Immature natural killer cell (primary cell): ENCODE measurements at regions not wholly inside any gene's neighbourhood (a gene's known extent, or its start where the extent isn't known, plus 50 kb on each side); places are given as distances from the start of the nearest gene placed in this dataset.

Source experiments
- DNase-seq, 3 donors: peaks; one replicate each; pipeline ENCODE4 v3.0.0; 2022; ENCODE audit warnings: mixed read lengths in 1 of 3
- H3K27ac Mint-ChIP-seq, 6 donors: one replicate each; pipeline ENCODE4 v1.8.0; 2020; ENCODE audit warnings: mixed read lengths in 6 of 6, mild to moderate bottlenecking in 5 of 6, inconsistent platforms in 4 of 6, moderate library complexity in 3 of 6
- H3K27me3 Mint-ChIP-seq, 3 donors: one replicate each; pipeline ENCODE4 v1.8.0; 2020 to 2021; ENCODE audit warnings: low read depth in 3 of 3, mild to moderate bottlenecking in 3 of 3, mixed read lengths in 3 of 3, moderate library complexity in 3 of 3, inconsistent platforms in 1 of 3
- H3K36me3 Mint-ChIP-seq, 3 donors: one replicate each; pipeline ENCODE4 v1.8.0; 2020; ENCODE audit warnings: mixed read lengths in 3 of 3, inconsistent platforms in 2 of 3, mild to moderate bottlenecking in 2 of 3
- H3K4me1 Mint-ChIP-seq, 2 donors: one replicate each; pipeline ENCODE4 v1.8.0; 2020; ENCODE audit warnings: inconsistent platforms in 2 of 2, mild to moderate bottlenecking in 2 of 2, mixed read lengths in 2 of 2, moderate library complexity in 1 of 2
- H3K4me3 Mint-ChIP-seq, 5 donors: one replicate each; pipeline ENCODE4 v1.8.0; 2020; ENCODE audit warnings: mild to moderate bottlenecking in 5 of 5, mixed read lengths in 5 of 5, inconsistent platforms in 3 of 5, moderate library complexity in 3 of 5
- H3K9me3 Mint-ChIP-seq, 6 donors: one replicate each; pipeline ENCODE4 v1.8.0; 2020; ENCODE audit warnings: mild to moderate bottlenecking in 6 of 6, mixed read lengths in 6 of 6, inconsistent platforms in 4 of 6, moderate library complexity in 3 of 6

DNA sequence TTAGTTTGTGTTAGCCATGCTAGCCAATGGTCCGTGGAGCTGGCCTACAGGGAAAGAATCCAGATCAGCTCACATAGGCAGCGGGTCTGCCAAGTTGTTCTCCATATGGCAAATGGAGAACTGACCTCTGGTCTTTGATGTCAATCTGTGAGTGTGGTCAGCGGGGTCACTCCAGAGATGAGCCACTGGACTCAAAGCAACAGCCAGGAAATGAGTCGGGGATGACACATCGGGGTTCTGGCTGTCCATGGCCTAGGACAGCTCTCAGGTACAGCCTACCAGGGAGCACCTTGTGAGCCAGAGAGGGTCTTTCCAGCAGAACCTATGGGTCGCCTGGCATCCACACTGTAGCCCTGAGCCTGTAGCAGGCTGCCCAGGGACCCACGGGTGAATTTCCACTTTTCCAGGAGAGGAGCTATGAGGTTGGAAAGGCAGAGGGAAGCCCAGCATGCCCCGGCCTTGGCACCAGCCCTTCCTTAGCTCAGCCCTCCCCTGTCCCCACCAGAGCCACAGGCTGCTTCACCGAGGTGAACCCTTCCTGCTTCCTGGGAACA lies 203.0 kb upstream of the TNRC6C start:
- Mint-ChIP-seq H3K36me3 (peaks cover 0 to 4% (median 0%) of the 10 kb centered on the region in 3 donors), H3K4me3 (no peak overlapping the region), H3K4me1 (no peaks in the 10 kb centered on the region), H3K27me3 (peaks cover 0 to 4% (median 4%) of the 10 kb centered on the region in 3 donors), H3K9me3 (no peaks in the 10 kb centered on the region), H3K27ac (no peak overlapping the region)
- DNase-seq, result no peak

DNA sequence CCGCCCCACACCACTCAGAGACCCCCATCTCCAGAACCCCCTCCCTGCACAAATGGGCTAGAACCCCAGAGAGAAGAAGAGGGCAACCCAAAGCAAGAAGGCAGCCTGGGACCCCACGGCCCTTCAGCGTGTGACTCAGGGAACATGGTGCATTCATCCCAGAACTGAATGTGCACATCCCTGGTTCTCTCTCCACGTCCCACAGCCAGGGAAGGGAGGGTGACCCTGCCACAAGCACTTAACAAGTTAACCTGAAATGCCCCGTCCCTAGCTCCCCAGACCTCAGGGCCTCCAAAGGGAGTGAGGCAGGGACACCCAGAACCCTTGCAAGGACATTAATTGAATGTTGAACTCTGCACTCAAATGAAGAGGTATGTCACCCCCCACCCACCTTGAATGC lies 202.5 kb upstream of the TNRC6C start:
- no peak for DNase-seq
- Mint-ChIP-seq H3K4me1 (no peaks in the 10 kb centered on the region), H3K27ac (no peak overlapping the region)

DNA sequence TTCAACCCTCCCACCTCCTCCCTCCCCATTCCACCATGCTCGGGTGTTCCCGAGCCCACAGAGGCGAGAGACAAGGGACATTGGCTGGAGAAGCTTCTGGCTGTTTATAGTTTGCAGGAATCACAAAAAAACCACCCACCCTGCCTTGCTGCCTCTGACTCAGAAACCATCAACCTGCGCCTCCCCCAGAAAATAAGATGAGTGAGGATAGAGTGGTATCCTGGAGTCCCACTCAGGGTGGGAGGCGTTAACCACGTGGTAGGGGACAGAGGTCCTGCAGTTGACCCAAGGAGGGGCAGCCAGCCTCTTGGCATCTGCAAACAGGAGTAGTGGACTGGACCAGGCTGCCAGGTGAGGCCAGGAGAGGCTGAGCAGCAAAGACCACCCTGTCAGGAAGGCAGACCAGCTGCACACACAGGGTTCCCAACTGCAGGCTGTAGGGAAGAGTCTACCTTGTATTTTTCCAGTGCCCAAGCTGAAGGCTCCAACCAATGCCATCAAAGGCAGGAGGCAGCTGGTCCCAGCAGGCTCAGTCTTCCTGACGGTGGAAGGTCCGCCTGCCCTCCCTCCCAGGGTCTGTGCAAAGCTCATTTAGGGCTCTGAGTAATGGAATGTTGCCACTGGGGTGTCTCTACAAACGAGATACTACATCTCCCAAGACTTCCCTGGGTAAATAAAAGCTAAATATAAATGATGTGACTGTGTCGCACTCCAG lies 201.5 kb upstream of the TNRC6C start:
- no peaks in the 10 kb centered on the region for H3K9me3 Mint-ChIP-seq
- H3K4me3 Mint-ChIP-seq, result no peak overlapping the region
- peaks cover 2 to 4% (median 4%) of the 10 kb centered on the region in 3 donors for H3K27me3 Mint-ChIP-seq
- no peak overlapping the region for H3K27ac Mint-ChIP-seq
- H3K36me3 Mint-ChIP-seq, result peaks cover 0 to 4% (median 0%) of the 10 kb centered on the region in 3 donors
- H3K4me1 Mint-ChIP-seq, result no peaks in the 10 kb centered on the region
- DNase-seq, result no peak

More for the DNA sequence above, 202.5 kb upstream of the TNRC6C start:
- H3K9me3 Mint-ChIP-seq, result no peaks in the 10 kb centered on the region
- no peak overlapping the region for H3K4me3 Mint-ChIP-seq
- peaks cover 0 to 4% (median 0%) of the 10 kb centered on the region in 3 donors for H3K36me3 Mint-ChIP-seq
- H3K27me3 Mint-ChIP-seq, result peaks cover 0 to 4% (median 4%) of the 10 kb centered on the region in 3 donors

DNA sequence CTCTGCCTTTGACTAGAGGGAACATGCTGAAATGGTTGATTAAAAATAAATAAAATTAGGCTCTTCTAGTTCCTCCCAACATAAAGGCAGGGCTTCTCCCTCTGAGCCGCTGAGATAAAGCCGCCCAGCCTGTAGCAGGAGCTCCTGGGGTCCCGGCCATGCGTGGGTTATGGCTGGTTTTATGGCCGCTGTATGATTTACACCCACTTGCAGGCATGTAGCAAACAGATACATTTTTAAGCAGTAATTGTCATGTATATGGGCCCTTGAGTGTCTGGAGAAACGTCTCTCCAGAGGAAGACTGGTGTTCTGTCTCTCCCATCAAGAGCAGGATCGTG lies 201.0 kb upstream of the TNRC6C start:
- no peak overlapping the region for H3K27ac Mint-ChIP-seq
- H3K27me3 Mint-ChIP-seq, result peaks cover 2 to 4% (median 2%) of the 10 kb centered on the region in 3 donors
- H3K4me3 Mint-ChIP-seq, result no peak overlapping the region
- DNase-seq, result no peak
- H3K36me3 Mint-ChIP-seq, result peaks cover 0 to 4% (median 0%) of the 10 kb centered on the region in 3 donors
- H3K9me3 Mint-ChIP-seq, result no peaks in the 10 kb centered on the region
- H3K4me1 Mint-ChIP-seq, result no peaks in the 10 kb centered on the region

DNA sequence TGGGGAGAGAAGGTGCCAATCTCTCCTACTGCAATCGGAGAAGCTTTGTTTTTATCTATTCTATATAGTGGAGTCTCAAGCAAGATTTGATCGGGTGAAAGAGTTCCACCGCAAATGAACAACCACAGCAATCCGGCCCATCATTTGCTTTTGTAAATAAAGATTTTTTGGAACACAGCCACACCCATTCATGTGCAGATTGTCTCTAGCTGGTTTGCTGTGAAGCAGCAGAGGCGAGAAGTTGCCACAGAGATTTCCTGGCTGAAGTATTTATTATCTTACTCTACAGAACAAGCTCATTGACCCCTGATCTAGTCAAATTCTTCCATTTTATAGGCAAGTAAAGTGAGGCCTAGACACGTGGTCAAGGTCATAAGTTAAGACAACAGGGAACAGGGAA lies 195.5 kb upstream of the TNRC6C start:
- H3K9me3 Mint-ChIP-seq, result no peaks in the 10 kb centered on the region
- DNase-seq, result no peak
- no peaks in the 10 kb centered on the region for H3K4me1 Mint-ChIP-seq
- H3K36me3 Mint-ChIP-seq, result no peaks in the 10 kb centered on the region
- H3K4me3 Mint-ChIP-seq, result no peak overlapping the region
- H3K27ac Mint-ChIP-seq, result no peak overlapping the region
- peaks cover 0 to 12% (median 7%) of the 10 kb centered on the region in 3 donors for H3K27me3 Mint-ChIP-seq

DNA sequence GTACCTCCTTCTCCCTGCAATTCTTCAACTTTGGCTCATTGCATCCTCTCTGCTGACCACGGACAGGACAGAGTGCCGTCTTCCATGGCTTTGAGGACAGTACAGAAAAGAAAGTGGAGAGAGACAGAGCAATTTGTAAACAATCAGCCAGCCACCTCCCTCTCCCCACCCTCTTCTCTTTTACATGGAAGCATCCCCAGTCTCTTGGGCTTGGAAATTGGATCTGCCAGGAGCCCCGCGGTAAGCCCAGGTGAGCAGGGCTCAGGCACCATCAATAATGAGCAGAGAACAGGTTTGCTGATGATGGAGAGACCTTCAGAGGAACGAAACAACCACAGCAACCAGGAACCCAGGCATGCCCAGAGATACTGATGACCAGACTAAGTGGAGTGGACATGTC lies 194.9 kb upstream of the TNRC6C start:
- no peaks in the 10 kb centered on the region for H3K36me3 Mint-ChIP-seq
- peaks cover 2 to 12% (median 7%) of the 10 kb centered on the region in 3 donors for H3K27me3 Mint-ChIP-seq

DNA sequence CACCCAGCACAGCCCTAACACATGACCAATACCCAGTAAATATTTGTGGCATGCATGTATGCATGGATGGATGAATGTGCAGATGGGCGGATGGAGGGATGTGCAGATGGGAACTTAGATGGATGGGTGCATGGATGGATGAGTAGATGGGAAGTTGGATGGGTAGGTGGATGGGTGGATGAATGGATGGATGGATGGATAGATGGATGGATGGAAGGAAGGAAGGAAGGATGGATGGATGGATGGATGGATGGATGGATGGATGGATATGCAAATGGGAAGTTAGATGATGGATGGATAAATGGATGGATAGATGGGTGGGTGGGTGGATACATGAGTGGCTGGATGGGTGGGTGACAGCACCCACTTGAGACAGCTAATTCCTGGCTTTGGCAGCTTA lies 193.2 kb upstream of the TNRC6C start:
- Mint-ChIP-seq H3K9me3 (no peaks in the 10 kb centered on the region), H3K27ac (no peak overlapping the region), H3K4me1 (no peaks in the 10 kb centered on the region), H3K36me3 (no peaks in the 10 kb centered on the region), H3K4me3 (no peak overlapping the region), H3K27me3 (peaks cover 2 to 14% (median 7%) of the 10 kb centered on the region in 3 donors)
- DNase-seq, result no peak

More for the DNA sequence above, 194.9 kb upstream of the TNRC6C start:
- H3K27ac Mint-ChIP-seq, result no peak overlapping the region
- no peaks in the 10 kb centered on the region for H3K4me1 Mint-ChIP-seq
- no peak for DNase-seq
- H3K4me3 Mint-ChIP-seq, result no peak overlapping the region
- no peaks in the 10 kb centered on the region for H3K9me3 Mint-ChIP-seq

DNA sequence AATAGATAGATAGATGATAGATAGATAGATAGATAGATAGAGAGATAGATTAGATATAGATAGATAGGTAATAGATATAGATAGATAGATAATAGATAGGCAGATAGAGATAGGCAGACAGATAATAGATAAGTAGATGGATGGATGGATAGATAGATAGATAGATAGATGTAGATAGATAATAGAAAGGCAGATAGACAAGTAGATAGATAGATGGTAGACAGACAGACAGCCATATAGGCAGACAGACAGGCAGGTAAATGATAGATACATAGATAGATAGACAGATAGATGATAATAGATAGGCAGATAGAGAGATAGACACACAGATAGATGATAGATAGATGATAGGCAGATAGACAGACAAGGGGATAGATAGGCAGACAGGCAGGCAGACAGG lies 191.4 kb upstream of the TNRC6C start:
- H3K36me3 Mint-ChIP-seq, result no peaks in the 10 kb centered on the region
- H3K27me3 Mint-ChIP-seq, result peaks cover 2 to 12% (median 7%) of the 10 kb centered on the region in 3 donors
- peaks cover under 1 to 2% of the 10 kb centered on the region in 2 donors for H3K4me1 Mint-ChIP-seq
- DNase-seq, result no peak
- no peak overlapping the region for H3K27ac Mint-ChIP-seq
- no peaks in the 10 kb centered on the region for H3K9me3 Mint-ChIP-seq
- H3K4me3 Mint-ChIP-seq, result no peak overlapping the region

DNA sequence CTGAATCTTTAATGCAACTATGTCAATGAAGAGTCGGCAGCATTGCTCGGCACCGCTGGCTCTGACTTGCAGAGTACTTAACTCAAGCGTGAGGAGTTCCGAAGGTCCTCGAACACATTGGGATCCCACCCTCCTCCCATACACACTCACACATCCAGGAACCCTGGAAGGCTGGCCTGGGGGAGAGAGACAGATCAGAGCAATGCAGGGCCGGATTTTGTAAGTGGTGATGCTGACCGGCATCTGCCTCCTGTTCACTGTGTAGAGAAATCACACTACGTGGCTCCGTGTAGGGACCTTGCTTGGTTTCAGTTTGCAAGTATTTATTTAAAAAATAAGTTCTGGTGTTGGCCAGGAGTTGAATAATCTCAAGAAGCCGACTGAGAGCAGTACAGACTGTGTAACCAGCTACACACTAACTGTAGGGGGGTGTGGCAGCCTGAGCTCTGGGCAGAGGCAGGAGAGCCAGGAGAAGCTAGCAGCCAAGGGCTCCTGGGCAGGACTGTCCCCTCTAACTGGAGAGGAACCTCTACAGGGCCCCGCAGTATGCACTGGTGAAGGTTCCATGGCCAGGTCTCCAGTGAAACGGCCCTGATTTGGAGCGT lies 190.2 kb upstream of the TNRC6C start:
- peaks cover 5 to 16% (median 11%) of the 10 kb centered on the region in 3 donors for H3K27me3 Mint-ChIP-seq
- H3K4me3 Mint-ChIP-seq, result no peak overlapping the region
- H3K9me3 Mint-ChIP-seq, result no peaks in the 10 kb centered on the region
- H3K4me1 Mint-ChIP-seq, result peaks cover 12 to 14% of the 10 kb centered on the region in 2 donors
- no peak overlapping the region for H3K27ac Mint-ChIP-seq
- no peaks in the 10 kb centered on the region for H3K36me3 Mint-ChIP-seq
- DNase-seq, result no peak

DNA sequence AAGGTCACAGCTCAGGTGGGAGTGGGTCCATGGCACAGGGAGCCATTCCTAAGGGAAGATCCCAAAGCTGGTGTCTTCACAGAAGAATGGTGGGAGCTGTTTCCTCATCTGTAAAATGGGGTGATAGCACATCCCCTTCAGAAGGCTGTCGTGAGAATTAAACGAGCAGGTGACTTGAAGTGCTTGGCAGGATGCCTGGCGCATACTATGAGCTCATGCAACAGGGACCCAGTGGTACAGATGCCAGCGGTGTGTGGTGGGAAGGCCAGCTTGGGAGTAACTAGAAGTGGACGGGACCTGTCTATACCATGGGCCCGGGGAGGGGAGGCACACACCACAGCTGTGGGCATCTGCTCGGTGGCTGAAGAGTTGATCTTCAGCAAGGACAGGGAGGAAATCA lies 189.3 kb upstream of the TNRC6C start:
- Mint-ChIP-seq H3K4me3 (no peak overlapping the region), H3K9me3 (no peaks in the 10 kb centered on the region), H3K36me3 (no peaks in the 10 kb centered on the region), H3K4me1 (peaks cover 13 to 18% of the 10 kb centered on the region in 2 donors), H3K27me3 (peaks cover 5 to 16% (median 10%) of the 10 kb centered on the region in 3 donors), H3K27ac (no peak overlapping the region)
- DNase-seq, result no peak

DNA sequence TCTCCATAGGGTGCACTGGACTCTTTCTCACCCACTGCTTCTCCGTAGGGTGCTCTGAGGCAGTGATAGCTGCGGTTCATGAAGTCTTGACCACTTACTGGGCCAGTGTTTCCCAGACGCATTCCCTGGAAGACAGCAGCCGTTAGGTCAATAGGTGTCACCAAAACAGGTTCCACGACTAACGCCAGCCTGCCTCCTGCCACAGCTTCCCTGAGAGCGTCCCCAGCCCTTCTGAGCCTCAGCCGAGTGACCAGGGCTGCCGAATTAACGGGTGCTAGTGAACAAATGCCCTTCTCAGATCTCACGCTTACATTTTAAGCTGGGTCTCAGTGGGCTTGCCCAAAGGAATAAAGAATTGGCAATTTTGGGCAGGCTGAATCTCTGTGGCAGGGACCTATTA lies 188.7 kb upstream of the TNRC6C start:
- Mint-ChIP-seq H3K27ac (peak overlapping the region in 1 of 6 donors; percentile 23), H3K4me1 (peaks cover 13 to 18% of the 10 kb centered on the region in 2 donors), H3K9me3 (no peaks in the 10 kb centered on the region), H3K27me3 (peaks cover 5 to 15% (median 13%) of the 10 kb centered on the region in 3 donors), H3K36me3 (no peaks in the 10 kb centered on the region), H3K4me3 (no peak overlapping the region)
- no peak for DNase-seq

DNA sequence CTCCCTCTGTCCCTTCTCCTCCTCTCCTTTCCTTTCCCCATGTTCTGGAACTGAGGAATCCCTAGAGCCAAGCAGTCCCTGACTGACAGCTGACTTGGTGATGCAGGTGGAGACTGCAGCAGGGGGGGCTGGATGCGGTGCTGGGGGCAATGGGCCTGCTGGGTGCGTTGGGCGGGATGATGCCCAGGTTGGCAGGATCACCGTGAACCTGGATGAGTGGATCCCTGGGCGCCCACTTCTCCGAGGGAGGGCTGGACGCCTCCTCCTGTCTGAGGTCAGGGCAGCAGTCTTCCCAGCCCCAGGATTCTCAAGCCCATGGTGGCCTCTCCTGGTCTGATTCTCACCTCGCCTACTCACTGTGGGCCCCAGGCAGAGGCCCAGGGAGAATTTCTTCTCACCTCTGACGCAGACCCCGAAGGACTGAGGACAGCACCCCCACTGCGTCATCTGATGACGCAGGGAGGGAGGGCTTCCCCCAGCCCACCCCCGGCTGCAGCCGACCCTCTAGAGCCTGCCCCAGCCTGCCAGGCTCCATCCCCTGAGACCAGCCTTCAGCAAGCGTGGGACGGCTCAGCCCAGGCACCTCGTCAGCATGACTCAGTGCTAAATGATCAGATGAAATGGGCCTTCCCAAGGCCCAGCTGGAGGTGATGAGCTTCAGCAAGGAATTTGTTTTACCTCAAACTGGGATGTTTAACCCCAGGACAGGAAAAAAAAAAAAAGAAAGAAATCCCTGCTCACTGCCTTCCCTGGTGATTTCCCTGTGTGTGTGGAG lies 188.0 kb upstream of the TNRC6C start:
- Mint-ChIP-seq H3K9me3 (no peaks in the 10 kb centered on the region), H3K27ac (peak overlapping the region in 1 of 6 donors; percentile 23)

DNA sequence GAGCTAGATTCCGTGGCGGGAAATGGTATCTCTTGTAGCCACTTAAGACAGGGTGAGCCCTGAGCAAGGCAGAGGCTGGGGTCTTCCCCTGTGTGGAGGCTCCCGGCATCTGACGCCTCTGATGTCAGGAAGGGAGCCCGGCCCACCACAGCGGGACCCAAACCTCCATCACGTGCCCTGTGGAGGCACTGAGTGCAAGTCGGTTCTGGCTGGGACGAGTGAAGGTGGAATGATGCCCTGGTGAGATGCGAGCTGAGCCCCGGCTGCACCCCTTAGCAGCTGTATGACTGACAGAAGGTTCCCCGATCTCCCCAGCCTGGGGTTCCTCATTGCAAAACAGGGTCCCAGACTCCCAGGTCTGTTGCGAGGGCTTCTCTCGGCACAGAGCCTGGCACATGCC lies 187.4 kb upstream of the TNRC6C start:
- no peak for DNase-seq
- Mint-ChIP-seq H3K4me3 (no peak overlapping the region), H3K9me3 (no peaks in the 10 kb centered on the region), H3K4me1 (peaks cover 13 to 18% of the 10 kb centered on the region in 2 donors), H3K36me3 (no peaks in the 10 kb centered on the region), H3K27ac (no peak overlapping the region), H3K27me3 (peaks cover 5 to 17% (median 9%) of the 10 kb centered on the region in 3 donors)

More for the DNA sequence above, 188.0 kb upstream of the TNRC6C start:
- DNase-seq, result no peak
- H3K27me3 Mint-ChIP-seq, result peaks cover 5 to 17% (median 10%) of the 10 kb centered on the region in 3 donors
- H3K36me3 Mint-ChIP-seq, result no peaks in the 10 kb centered on the region
- peaks cover 13 to 18% of the 10 kb centered on the region in 2 donors for H3K4me1 Mint-ChIP-seq
- H3K4me3 Mint-ChIP-seq, result no peak overlapping the region

DNA sequence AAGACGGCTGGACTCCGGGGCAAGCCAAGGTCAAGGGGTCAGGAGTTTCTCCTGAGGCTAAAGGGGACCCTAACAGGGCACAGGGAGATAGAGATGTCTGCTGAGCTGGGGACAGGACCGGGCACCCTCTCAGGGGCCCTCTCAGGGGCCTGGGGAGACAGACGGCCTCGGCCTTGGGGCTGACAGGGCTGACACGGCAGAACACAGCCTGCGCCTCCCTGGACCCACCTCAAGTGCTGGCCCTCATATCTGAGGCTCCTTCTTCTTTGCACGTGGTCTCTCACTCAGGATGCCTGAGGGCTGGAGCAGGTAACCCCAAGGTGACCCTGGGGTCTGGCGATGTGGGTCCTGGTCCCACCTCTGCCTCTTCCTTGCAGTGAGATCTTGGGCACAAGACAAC lies 186.9 kb upstream of the TNRC6C start:
- peaks cover 13 to 18% of the 10 kb centered on the region in 2 donors for H3K4me1 Mint-ChIP-seq
- H3K36me3 Mint-ChIP-seq, result no peaks in the 10 kb centered on the region
- H3K9me3 Mint-ChIP-seq, result no peaks in the 10 kb centered on the region
- no peak overlapping the region for H3K27ac Mint-ChIP-seq
- H3K27me3 Mint-ChIP-seq, result peaks cover 5 to 14% (median 8%) of the 10 kb centered on the region in 3 donors
- no peak for DNase-seq
- H3K4me3 Mint-ChIP-seq, result no peak overlapping the region
